Amygdala (tissue), 56 donors: ENCODE measurements at regions not wholly inside any gene's neighbourhood (a gene's known extent, or its start where the extent isn't known, plus 50 kb on each side); places are given as distances from the start of the nearest gene placed in this dataset.
"Not testable (repeated sequence)": the region's sequence is repeated elsewhere in the genome, so short reads cannot be mapped to it uniquely, and the experiment has no call there.

Experiments
- DNase-seq, 56 donors: peaks; one replicate each; lab custom pipeline; 2025; lab: John Stamatoyannopoulos, UW

DNA sequence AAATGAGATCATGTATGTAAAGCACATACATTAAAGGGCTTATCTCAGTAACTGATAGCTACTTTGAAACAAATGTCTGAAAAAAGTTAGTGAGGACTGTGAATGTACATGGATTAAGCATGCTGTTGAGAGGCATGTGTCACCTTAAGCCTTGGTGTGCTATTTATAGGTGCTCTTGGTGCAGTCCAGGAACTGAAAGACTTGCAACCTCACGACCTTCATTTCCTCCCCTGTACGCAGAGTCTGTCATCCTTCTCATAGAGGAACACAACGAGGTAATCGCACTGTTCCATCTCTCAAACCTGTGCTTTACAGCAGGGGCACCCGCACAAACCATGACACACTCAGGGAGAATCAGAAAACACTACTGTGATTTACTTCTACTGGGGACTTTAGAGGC, 65.6 kb downstream of the UFM1 start:
- DNase-seq = no peak

DNA sequence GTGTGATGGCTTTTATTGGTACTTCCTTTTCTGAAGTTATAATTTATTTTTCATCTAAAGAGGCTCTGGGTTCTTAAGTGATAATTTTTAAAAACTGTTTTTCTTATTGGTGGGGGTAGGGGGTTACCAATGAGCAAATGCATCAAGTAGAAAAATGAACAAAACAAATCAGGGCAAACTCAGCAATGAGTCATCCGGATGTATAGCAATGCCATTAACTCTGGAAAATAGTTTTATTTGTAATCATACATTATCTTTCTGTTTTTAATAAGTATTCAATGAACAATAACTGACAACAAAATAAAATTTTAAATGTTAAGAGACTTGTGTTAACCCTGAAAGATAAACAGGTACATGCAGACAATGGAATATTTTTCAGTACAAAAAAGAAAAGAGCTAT, 67.6 kb downstream of the UFM1 start:
- no peak for DNase-seq

DNA sequence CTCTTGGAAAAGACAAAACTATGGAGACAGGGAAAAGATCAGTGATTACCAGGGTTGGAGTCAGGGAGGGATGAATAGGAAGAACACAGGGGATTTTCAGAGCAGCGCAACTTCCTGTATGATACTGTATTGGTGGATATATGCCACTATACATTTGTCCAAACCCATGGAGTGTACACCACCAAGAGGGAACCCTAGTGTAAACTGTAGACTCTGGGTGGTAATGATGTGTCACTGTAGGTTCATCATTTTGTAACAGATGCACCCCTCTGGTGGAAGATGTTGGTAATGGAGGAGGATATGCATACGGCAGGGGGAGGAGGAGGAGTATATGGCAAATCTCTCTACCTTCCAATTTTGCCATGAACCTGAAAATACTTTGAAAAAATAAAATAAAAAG, 68.1 kb downstream of the UFM1 start:
- DNase-seq = no peak

DNA sequence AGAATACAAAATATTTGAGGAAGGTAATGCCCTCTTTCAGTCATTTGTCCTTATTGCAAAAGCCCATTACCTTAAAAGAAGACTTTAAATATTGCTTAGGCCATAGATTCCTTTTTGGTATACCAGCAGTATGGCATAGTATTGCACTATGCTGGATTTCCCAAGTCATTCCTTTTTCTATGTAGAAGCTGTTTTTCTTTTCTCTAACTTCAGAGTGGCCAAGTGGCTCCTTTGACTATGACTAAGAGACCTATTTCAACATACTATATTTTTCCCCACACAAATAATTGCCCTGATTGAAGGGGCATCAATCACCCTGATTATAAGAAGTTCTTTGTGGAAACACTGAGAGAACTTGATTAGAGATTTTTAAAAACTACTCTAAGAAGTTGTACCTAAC, 68.6 kb downstream of the UFM1 start:
- no peak for DNase-seq

DNA sequence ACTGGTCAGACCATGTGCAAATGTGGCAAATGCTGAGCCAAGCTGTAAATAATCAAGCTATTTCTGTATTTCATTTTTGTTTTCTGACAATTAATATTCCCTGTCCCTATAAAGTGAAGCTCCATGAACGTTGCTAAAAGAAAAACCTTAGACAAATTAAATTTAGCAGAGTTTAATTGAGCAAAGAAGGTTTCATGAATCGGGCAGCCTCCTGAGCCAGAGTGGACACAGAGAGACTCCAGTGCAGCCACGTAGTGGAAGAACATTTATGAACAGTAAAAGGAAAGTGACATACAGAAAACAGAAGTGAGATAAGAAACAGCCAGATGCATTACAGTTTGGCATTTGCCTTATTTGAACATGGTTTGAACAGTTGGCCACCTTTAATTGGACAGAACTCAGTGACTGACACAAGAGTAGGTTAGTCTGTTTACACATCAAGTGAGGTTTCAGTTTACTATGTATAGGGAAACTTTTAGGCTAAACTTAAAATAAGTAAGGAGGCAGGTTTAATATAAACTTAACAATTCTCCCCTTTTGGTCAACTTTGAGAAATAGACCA, 69.7 kb downstream of the UFM1 start:
- DNase-seq = no peak

DNA sequence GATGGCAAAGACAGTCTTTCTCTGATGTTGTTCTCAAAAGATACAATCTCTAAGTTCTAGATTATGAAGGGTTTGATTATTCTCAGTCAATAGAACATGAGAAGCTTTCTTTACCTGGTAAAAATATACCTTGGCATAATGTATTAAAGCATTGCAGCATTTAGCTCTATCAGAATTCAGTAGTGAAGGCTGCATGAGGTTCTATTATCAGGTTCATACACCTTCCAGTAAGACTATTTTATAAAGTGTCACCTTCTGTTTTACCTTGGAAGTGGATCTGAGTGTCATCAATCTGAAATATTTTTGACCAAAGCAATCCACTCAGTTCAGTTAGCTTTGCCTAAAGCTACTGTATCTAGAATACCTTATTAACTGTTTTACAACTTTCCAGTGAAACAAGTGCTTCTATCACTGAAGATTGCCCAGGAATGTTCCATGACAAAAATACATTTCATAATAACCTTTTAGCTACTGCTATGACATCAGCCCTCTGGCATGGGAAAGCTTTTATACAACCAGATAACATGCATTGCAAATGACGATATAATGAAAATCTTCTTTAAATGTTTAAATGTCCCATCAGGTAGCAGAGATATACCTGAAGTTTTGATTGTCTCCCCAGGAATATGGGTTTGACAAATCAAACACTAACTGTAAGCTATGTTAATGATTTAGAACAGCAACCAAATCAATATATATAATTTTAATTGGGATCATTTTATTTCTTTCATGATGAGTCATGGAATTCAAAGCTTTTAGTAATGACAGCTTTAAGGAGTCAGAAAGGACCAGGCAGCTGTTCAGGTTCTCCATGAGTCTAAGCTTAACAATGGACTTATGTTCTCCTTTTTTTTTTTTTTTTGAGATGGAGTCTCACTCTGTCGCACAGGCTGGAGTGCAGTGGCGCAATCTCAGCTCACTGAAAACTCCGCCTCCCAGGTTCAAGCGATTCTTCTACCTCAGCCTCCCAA, 72.2 kb downstream of the UFM1 start:
- no peak for DNase-seq

DNA sequence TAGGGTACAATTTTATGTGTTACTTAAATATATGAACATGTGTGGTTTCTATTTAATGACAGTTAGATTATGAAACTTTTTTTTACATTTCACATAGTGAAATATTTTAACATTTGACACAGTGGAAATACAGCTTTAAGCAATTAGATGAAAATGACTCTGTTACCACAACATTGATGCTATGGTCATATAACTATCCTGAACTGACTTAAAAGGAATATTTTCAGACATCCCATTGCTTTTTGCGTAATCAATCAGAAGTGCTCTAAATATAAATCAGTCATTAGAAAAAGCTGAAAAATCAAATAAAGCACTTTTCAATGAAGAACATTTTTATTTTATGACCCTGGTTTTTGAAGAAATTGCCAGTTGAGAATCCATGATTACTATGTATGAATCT, 80.3 kb downstream of the UFM1 start:
- DNase-seq = no peak

DNA sequence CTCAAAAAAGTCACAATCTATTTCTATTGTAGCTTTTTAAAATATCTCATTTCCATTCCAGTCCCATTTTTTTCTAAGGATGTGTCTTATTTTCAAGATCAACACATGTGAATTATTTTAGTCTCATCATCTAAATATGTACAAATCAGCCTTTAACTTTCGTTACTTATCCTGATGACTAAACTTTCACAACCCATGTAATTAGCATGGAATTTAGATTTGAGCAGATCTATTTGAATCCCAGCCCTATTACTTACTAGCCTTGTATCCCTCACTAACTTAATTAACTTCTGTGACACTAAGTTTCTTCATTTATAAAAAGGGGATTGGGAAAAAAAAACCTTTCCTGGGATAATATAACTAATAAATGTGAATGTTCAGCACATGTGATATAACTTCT, 81.1 kb downstream of the UFM1 start:
- DNase-seq = no peak

DNA sequence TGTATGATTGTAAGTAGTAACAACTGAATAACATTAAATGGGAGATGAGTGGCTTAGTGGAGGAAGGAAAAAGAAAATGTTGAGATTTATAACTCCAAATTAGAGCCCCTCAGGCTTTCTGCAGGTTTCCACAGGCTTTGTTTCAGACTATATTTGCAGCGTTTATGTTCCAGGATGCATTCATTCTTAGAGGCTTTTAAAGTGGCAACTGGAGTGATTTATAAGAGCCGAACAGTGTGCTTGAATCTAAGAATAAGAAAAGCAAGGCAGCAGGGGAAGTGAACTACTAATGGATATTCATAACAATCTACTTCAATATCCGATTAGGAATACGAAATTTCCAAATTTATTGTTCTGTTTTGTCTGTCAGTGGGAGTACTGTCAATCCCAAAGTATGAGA, 91.0 kb downstream of the UFM1 start:
- DNase-seq = no peak

DNA sequence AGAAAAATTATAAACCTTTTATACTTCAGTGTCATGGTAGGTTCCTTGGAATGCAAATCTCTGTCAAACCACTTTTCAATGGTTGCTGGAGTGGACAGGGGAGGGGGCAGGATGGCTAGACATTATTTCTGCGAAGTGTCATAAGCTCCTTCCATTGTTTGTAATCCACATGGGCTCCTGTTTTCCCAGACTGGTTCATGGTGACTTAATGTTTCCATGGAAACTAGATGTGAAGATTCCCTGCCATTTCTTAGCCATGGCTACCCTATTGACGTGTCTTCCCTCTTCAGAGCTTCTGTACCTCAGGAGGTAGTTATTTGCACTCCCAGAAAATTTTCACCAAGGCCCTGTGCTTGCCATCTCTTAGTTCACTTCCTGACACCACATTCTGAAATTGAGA, 95.3 kb downstream of the UFM1 start:
- no peak for DNase-seq

DNA sequence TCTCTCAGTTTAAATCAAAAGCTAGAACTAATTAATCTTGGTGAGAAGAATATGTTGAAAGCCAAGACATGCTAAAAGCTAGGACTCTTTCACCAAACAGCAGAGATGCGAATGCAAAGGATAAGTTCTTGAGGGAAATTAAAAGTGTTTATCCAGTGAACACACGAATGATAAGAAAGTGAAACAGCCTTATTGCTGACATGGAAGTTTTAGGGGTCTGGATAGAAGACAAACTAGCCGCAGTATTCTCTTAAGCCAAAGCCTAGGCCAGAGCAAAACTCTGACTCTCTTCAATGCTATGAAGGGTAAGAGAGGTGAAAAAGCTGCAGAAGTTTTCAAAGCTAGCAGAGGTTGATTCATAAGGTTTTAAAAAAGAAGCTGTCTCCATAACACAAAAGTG, 103.0 kb downstream of the UFM1 start:
- no peak for DNase-seq

DNA sequence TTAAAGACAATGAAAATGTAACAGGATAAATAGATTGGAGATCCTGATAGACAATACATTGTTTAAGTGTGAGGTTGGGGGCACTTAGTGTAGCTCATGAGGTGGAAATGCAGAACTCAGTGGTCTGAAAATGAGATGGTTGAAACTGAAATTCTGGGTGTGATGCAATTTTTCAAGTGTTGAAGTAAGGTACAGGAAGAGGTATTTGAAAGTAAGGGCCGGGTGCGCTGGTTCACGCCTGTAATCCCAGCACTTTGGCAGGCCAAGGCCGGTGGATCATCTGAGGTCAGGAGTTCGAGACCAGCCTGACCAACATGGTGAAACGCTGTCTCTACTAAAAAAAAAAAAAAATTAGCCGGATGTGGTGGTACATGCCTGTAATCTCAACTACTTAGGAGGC, 113.0 kb downstream of the UFM1 start:
- no peak for DNase-seq

DNA sequence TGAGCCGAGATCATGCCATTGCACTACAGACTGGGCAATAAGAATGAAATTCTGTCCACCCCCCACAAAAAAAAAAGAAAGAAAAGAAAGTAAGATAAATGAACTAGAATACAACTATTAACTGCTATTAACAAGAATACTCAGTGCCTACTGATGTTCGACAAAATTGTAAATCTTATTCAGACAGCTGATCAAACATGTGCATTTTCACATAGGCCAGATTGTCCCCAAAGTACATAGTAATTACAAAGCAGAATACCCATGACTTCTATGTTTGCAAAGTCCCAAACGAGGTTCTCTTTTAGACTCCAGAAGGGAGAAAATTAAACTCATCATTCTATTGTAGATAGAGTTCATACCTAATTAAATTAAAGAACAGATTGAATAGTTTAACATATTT, 113.4 kb downstream of the UFM1 start:
- DNase-seq = no peak

DNA sequence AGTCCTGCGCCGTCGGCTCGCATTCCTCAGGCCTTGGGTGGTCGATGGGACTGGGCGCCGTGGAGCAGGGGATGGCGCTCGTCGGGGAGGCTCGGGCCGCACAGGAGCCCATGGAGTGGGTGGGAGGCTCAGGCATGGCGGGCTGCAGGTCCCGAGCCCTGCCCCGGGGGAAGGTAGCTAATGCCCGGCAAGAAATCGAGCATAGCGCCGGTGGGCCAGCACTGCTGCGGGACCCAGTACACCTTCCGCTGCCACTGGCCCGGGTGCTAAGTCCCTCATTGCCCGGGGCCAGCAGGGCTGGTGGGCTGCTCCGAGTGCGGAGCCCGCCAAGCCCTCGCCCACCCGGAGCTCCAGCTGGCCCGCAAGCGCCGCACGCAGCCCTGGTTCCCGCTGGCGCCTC, 122.8 kb downstream of the UFM1 start:
- not testable (repeated sequence) for DNase-seq

DNA sequence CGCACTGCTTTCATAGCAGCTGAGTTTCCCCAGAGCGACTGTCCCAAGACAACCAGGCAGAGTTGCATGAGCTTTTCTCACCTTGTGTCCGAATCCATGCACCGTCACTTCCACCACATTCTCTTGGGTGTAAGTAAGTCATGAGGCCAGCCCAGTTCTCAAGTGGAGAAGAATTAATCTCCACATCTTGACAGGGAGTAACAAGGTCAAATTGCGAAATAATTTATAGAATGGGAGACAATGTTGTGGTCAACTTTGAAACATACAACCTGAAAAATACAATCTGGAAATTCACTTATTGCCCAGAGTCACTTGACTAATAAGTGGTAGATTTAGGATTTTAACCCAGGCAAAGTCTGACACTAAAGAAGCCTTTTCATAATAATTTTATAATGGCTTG, 123.7 kb downstream of the UFM1 start:
- no peak for DNase-seq

DNA sequence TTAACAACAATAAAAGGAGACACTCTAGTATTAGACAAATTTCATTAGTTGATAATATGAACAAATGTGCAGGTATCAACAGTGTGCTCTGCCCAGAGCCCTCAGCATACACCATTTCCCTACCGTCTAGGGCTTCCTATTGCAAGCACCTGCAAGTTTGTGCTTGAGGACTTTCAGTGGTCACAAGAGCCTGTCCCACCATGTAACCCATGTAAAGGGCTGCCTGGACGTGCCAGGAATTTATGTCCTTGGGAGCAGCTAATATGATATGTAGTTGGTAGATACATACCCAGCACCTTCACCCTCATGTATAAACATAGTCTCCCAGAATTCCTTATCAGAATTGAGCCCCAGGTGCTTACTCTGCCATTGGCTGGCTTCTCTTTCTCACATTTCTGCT, 128.0 kb downstream of the UFM1 start:
- DNase-seq = no peak

DNA sequence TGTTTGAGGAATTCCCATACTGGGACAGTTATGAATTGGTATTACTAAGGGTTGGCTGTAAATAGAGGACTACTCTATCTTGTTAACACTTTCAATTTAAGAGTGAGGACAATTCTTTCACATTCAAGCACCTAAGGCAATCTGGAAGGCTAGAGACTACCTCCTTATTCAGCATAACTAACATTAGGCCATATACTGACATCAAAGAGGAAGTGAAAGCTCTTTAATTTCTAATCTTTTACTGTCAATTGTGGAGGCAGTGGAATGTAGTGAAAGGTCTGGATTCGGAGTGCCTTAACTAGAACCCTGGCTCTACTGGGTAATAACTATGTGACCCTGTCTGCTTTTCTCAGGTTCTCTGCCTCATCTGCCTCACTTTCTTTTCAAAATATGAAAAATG, 134.0 kb downstream of the UFM1 start:
- no peak for DNase-seq

DNA sequence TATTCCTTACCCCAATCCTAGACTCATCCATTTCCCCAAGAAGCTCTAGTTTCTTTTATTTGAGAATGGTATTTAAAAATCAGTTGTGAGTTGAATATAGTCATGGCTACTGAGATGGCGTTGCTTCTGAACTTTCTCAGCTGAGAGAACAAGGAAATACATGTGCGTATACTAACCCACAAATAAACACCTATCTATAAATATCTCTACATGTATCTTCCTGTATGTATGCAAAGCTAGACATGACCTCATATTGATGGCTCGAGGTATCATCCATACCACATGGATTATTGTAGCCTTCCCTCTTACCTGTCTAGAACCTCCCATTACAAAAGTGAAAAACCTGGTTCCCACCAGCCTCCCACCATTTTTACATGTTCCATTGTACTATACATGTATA, 141.0 kb downstream of the UFM1 start:
- DNase-seq = no peak

DNA sequence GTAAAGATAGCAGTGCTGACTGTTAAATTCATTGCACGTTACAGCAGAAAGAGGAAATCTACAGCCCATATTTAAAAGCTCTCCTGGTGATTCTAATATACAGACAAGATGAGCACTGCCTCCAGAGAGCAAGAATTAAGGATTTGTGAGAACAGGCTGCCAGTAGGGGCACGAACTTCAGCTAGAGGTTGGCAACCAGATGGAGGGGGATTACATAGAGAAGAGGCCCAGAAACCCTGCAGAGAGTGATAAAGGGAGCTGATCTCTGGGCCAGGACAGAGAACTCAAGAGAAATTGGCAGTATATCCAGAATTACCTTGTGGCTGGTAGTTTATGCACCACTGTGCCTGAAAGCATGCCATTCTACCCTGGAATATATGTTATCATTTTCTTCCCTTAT, 144.8 kb downstream of the UFM1 start:
- DNase-seq = no peak

DNA sequence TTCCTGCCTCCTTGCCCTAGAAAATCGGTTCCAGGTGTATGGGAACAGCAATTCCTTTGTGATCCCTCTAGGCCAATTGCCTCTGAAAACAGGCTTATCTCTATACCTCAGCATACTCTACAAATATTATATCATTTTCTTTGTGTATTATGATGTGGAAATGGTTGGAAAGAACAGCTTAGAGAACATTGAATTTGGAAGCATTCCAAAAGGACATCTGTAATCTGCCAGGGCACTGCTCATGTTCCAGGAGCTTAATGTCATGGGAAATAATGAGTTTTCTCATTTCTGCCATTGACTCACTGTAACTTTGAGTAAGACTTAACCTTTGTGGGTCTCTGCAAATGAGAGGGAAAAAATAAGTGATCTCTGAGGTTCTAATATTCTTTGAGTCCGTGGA, 147.3 kb downstream of the UFM1 start:
- DNase-seq = no peak

DNA sequence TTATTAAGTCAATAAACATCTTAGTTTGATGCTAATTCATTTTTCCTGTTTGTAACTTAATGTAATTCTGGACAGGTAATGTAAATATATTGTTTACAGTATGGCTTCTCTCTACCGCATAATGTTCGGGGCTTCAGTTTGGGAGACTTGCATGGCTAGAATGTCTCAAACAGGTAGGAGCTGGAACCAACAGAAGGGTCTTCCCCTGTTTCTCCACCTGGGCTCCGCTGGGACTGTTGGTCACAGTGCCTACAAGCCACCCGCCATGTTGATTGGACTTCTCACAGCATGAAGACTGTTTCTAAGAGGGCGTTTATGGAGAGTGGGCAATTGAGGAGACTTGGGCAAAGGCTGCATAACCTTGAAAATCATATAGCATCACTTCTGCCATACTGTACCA, 148.6 kb downstream of the UFM1 start:
- no peak for DNase-seq

DNA sequence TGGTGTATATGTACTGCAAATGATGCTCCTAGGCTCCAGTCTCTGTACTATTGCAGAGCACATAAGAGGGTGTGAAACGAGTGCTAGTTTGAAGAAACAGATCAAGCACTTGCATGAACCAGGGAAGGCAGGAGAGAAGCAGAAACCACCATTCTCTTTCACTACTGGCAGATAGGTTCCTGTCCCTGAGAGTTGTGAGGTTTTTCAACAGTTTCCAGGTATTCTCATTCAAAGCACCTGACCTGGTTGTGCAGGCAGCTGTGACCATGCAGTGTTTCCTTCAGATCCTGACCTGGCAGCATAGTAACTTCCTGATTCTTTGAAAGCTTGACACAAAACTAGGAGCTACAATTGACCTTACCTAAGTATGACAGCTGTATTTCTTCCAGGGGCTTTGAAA, 164.9 kb downstream of the UFM1 start:
- DNase-seq = no peak
